ENCODE measurements at regions not wholly inside any gene's neighbourhood (a gene's known extent, or its start where the extent isn't known, plus 50 kb on each side); places are given as distances from the start of the nearest gene placed in this dataset.

DNA sequence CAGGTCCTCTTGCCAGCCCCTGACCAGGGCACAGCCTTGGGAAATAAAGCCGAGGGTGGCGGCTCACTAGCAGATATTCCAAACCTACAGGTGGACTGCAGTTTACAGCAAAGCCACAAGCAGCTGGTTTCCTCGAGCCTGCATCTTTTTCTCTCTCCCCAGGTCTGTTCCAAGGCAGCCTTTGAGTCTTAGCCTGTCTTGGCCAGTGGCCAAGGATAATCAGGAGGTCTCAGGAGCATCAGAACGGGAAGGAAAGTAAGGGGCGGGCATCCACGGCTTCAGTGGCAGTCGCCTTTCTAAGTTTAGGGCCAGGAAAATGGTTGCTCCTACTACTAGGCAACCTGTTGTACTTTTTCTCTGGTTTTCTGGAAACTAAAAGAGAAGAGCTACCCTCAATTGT, 219.7 kb upstream of the ZMIZ1 start:
- TF ChIP-seq, protein P1, sequence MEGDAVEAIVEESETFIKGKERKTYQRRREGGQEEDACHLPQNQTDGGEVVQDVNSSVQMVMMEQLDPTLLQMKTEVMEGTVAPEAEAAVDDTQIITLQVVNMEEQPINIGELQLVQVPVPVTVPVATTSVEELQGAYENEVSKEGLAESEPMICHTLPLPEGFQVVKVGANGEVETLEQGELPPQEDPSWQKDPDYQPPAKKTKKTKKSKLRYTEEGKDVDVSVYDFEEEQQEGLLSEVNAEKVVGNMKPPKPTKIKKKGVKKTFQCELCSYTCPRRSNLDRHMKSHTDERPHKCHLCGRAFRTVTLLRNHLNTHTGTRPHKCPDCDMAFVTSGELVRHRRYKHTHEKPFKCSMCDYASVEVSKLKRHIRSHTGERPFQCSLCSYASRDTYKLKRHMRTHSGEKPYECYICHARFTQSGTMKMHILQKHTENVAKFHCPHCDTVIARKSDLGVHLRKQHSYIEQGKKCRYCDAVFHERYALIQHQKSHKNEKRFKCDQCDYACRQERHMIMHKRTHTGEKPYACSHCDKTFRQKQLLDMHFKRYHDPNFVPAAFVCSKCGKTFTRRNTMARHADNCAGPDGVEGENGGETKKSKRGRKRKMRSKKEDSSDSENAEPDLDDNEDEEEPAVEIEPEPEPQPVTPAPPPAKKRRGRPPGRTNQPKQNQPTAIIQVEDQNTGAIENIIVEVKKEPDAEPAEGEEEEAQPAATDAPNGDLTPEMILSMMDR (IDR thresholded peaks at IDR 0.05): no peak
- TF ChIP-seq POLR2A (IDR thresholded peaks at IDR 0.05): no peak
